Fibroblast of mammary gland (primary cell): ENCODE measurements at regions not wholly inside any gene's neighbourhood (a gene's known extent, or its start where the extent isn't known, plus 50 kb on each side); places are given as distances from the start of the nearest gene placed in this dataset.

Source experiments
- DNase-seq: peaks from one replicate; pipeline ENCODE4 v3.0.0-alpha.2; 2010; ENCODE audit warnings: low read depth
- H3K4me3 ChIP-seq: 2 replicates; pipeline ENCODE4 v1.5.1; 2011; ENCODE audit warnings: low read depth, mild to moderate bottlenecking, low read length, moderate library complexity; ENCODE audit not compliant: control insufficient read depth
- CTCF ChIP-seq: conservative IDR thresholded peaks from 2 replicates; pipeline ENCODE4 v1.5.1; 2011; ENCODE audit warnings: low read depth, low read length, inconsistent platforms; ENCODE audit not compliant: control insufficient read depth, insufficient read depth

DNA sequence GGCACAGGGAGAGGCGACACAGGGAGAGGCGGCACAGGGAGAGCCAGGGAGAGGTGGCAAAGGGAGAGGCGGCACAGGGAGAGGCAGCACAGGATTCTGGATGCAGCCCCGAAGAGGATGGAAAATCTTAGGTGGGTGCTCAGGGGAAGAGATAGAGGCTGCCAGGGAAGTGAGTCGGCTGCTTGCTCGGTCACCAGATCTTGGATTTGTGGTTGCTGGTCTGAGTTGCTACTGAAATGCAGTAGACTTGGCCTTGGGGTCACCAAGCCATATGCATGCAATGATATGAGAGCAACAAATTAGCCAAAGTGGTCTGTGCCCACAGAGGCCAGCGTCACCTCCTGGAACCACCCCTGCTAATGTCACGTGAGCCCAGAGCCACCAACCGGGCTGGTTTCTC lies 117.2 kb upstream of the SALL3 start:
- DNase-seq, result no peak
- no peak for TF ChIP-seq CTCF
- no peak overlapping the region for H3K4me3 ChIP-seq

GRCh38 chr18:78865056-78865598 lies 114.5 kb upstream of the SALL3 start:
- H3K4me3 ChIP-seq, result no peak overlapping the region
- TF ChIP-seq CTCF, result no peak
- DNase-seq, result no peak

GRCh38 chr18:78865771-78866310 lies 113.8 kb upstream of the SALL3 start:
- no peak for TF ChIP-seq CTCF
- H3K4me3 ChIP-seq, result no peak overlapping the region
- DNase-seq, result no peak

- H3K4me3 ChIP-seq, result no peak overlapping the region
- TF ChIP-seq CTCF, result no peak
Measured at GRCh38 chr18:78867131-78867530, 112.5 kb upstream of the SALL3 start.

DNA sequence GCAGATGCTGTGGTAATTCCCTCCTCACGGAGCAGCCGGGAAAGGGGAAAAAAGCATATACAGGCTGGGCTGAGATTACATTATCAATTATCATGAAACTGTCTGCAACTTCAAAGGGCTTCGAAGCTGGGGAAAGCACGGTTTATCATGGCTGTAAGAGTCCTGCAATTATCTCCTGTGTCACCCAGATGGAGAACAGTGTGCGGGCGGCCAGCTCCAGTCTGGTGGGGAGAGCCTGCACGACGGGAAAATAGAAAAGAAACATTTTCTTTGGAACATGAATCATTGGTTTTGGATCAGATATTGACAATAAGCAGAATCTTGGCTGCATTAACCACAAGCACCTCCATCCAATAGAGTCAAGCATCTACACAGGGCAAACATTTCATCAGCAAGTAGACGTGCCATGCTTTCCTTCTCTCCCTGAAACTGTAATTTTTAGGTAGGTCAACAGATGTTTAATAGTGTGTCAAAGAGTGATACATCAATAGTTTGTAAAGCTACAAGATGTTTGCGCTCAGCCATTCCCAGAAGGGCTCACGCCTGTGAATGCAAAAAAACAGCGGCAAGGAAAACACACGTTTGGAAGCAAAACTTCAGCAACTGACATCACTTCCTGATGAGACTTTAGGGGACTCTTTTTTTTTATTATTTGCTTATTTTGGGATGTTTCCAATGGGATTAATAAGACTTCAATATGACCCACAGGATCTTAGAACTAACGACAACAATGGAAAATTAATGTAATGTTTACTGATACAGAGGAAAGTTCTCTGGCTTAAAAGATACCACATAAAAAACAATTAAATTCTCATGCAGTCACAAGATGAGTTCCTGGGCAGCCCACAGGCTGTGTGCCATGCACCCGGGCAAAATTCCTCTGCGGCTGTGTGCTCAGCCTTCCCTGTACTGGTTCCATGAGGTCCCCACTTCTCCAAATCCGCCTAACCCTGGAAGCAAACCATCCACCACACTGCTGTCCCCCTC lies 111.0 kb upstream of the SALL3 start:
- no peak for TF ChIP-seq CTCF
- no peak for DNase-seq

More at GRCh38 chr18:78867131-78867530, 112.5 kb upstream of the SALL3 start:
- DNase-seq, result no peak

DNA sequence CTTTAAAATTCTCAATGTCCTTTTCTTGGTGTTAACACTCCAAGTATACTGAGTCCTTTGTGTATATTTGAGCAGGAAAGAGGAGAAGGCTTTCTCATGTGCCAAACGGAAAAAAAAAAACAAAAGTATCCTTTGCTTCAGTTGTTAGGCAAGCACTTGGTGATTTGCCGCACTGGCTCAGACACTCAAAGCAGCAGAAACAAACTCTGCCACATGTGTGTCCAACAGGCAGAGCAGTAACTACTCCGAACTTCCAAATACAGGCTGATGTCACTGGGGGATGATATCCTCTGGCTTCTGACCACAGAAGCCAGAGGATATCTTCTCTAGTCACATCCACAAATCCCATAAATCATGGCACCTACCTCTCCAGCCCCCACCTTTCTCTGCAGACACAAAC lies 108.0 kb upstream of the SALL3 start:
- no peak for DNase-seq
- no peak for TF ChIP-seq CTCF
- no peak overlapping the region for H3K4me3 ChIP-seq

More for the DNA sequence above, 111.0 kb upstream of the SALL3 start:
- H3K4me3 ChIP-seq, result no peak overlapping the region
